Panc1 (cell line): ENCODE measurements at regions not wholly inside any gene's neighbourhood (a gene's known extent, or its start where the extent isn't known, plus 50 kb on each side); places are given as distances from the start of the nearest gene placed in this dataset.

Experiments used
- ATAC-seq: fragments of 200-7000 bp; cut with Tn5 transposase; 2 replicates; pipeline ENCODE4 v1.9.1; 2020; ENCODE audit warnings: mild to moderate bottlenecking, moderate library complexity
- BruUV-seq: library from RNA; stranded (reverse); fragments of 400-500 nt; replicated peaks from 2 replicates; lab custom pipeline; 2021; lab: Mats Ljungman, UMichigan
- CTCF ChIA-PET: fragments of 300-600 bp; sonication (Branson Sonifier 250); formaldehyde crosslinking; loops from one replicate; lab custom pipeline; 2022; ENCODE audit warnings: antibody characterized with exemption; lab: Charles Lee
- POLR2A ChIA-PET: fragments of 300-600 bp; sonication (Branson Sonifier 250); formaldehyde crosslinking; loops from one replicate; lab custom pipeline; 2022; ENCODE audit warnings: antibody characterized with exemption; lab: Charles Lee
- DNase-seq: peaks from one replicate; pipeline ENCODE4 v3.0.0-alpha.2; 2010; ENCODE audit warnings: low read depth, low spot score
- H3K27ac ChIP-seq: 2 replicates; pipeline ENCODE4 v1.5.1; 2011; ENCODE audit warnings: mild to moderate bottlenecking, low read length, inconsistent platforms
- H3K27me3 ChIP-seq: fragments of 200-500 bp; sonication (Bioruptor generic); 2 replicates; pipeline ENCODE4 v1.6.0; 2014; ENCODE audit warnings: low read length, inconsistent platforms; ENCODE audit not compliant: control insufficient read depth, insufficient read depth
- H3K36me3 ChIP-seq: fragments of 200-500 bp; sonication (Bioruptor generic); 2 replicates; pipeline ENCODE4 v1.5.1; 2014; ENCODE audit warnings: inconsistent platforms, mild to moderate bottlenecking, low read length, moderate library complexity; ENCODE audit not compliant: control insufficient read depth, insufficient read depth
- H3K4me1 ChIP-seq: 2 replicates; pipeline ENCODE4 v1.5.1; 2011; ENCODE audit warnings: inconsistent platforms, mild to moderate bottlenecking, low read length, moderate library complexity; ENCODE audit not compliant: control insufficient read depth, insufficient read depth
- H3K4me3 ChIP-seq, 2 experiments: 2 replicates each; pipeline ENCODE4 v1.5.1; 2011 to 2012; ENCODE audit warnings: low read depth in 2 of 2, low read length in 2 of 2, mild to moderate bottlenecking in 2 of 2, inconsistent platforms in 1 of 2, moderate library complexity in 1 of 2
- H3K9me3 ChIP-seq: fragments of 200-500 bp; sonication (Bioruptor generic); 2 replicates; pipeline ENCODE4 v1.5.1; 2014; ENCODE audit warnings: low read depth, mild to moderate bottlenecking, inconsistent platforms, low read length, moderate library complexity; ENCODE audit not compliant: control insufficient read depth, insufficient read depth
- POLR2AphosphoS5 ChIP-seq: IDR thresholded peaks from 2 replicates; pipeline ENCODE4 v1.6.1; 2012; ENCODE audit warnings: mild to moderate bottlenecking, low read depth, low read length, moderate library complexity
- SIN3A ChIP-seq: IDR thresholded peaks from 2 replicates; pipeline ENCODE4 v1.6.1; 2012; ENCODE audit warnings: low read depth, mild to moderate bottlenecking, low read length, moderate library complexity, borderline replicate concordance; ENCODE audit not compliant: insufficient read depth
- TCF7L2 ChIP-seq: IDR thresholded peaks from 2 replicates; pipeline ENCODE4 v1.6.1; 2011; ENCODE audit warnings: mild to moderate bottlenecking, low read depth, low read length, inconsistent platforms
- in situ Hi-C: cut with HindIII; loops from 2 replicates; pipeline ENCODE4 v1.10.0; 2016; ENCODE audit warnings: low sequenced_read_pairs, low pct_unique_long_range_greater_than_20kb
- intact Hi-C: fragments of 100-400 bp; cut with micrococcal nuclease; formaldehyde crosslinking; loops from one replicate; pipeline ENCODE4 v1.10.0; 2022; ENCODE audit not compliant: unreplicated experiment
- TF ChIP-seq, protein P1 (sequence below): fragments of 450-650 bp; IDR thresholded peaks from 2 replicates; pipeline ENCODE4 v1.5.1; 2017; ENCODE audit warnings: mild to moderate bottlenecking
- TF ChIP-seq, protein P2 (sequence below), 2 experiments: IDR thresholded peaks; 2 replicates each; pipeline ENCODE4 v1.6.1; 2011 to 2012; ENCODE audit warnings: low read depth in 2 of 2, control low read depth in 1 of 2, low read length in 1 of 2, mild to moderate bottlenecking in 1 of 2, moderate library complexity in 1 of 2; ENCODE audit not compliant: insufficient read depth in 1 of 2

GRCh38 chr2:41399437-41400087 is 648.3 kb upstream of the PKDCC start:
- in situ Hi-C loops (no loop called here), intact Hi-C loops (no loop called here)
- no peak for TF ChIP-seq TCF7L2
- TF ChIP-seq, protein P1, sequence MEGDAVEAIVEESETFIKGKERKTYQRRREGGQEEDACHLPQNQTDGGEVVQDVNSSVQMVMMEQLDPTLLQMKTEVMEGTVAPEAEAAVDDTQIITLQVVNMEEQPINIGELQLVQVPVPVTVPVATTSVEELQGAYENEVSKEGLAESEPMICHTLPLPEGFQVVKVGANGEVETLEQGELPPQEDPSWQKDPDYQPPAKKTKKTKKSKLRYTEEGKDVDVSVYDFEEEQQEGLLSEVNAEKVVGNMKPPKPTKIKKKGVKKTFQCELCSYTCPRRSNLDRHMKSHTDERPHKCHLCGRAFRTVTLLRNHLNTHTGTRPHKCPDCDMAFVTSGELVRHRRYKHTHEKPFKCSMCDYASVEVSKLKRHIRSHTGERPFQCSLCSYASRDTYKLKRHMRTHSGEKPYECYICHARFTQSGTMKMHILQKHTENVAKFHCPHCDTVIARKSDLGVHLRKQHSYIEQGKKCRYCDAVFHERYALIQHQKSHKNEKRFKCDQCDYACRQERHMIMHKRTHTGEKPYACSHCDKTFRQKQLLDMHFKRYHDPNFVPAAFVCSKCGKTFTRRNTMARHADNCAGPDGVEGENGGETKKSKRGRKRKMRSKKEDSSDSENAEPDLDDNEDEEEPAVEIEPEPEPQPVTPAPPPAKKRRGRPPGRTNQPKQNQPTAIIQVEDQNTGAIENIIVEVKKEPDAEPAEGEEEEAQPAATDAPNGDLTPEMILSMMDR: no peak
- no peak for TF ChIP-seq SIN3A
- TF ChIP-seq, protein P2, sequence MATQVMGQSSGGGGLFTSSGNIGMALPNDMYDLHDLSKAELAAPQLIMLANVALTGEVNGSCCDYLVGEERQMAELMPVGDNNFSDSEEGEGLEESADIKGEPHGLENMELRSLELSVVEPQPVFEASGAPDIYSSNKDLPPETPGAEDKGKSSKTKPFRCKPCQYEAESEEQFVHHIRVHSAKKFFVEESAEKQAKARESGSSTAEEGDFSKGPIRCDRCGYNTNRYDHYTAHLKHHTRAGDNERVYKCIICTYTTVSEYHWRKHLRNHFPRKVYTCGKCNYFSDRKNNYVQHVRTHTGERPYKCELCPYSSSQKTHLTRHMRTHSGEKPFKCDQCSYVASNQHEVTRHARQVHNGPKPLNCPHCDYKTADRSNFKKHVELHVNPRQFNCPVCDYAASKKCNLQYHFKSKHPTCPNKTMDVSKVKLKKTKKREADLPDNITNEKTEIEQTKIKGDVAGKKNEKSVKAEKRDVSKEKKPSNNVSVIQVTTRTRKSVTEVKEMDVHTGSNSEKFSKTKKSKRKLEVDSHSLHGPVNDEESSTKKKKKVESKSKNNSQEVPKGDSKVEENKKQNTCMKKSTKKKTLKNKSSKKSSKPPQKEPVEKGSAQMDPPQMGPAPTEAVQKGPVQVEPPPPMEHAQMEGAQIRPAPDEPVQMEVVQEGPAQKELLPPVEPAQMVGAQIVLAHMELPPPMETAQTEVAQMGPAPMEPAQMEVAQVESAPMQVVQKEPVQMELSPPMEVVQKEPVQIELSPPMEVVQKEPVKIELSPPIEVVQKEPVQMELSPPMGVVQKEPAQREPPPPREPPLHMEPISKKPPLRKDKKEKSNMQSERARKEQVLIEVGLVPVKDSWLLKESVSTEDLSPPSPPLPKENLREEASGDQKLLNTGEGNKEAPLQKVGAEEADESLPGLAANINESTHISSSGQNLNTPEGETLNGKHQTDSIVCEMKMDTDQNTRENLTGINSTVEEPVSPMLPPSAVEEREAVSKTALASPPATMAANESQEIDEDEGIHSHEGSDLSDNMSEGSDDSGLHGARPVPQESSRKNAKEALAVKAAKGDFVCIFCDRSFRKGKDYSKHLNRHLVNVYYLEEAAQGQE (IDR thresholded peaks at IDR 0.05; ENCODE audit: insufficient read depth in 1 of 2, low read depth in 2 of 2, low read length in 1 of 2): no peak
- TF ChIP-seq POLR2AphosphoS5: no peak
- Histone ChIP-seq H3K27me3 (no peaks in the 10 kb centered on the region), H3K9me3 (no peaks in the 10 kb centered on the region), H3K36me3 (no peaks in the 10 kb centered on the region), H3K4me3 (no peak overlapping the region), H3K27ac (no peak overlapping the region), H3K4me1 (no peaks in the 10 kb centered on the region)
- DNase-seq (no peak), ATAC-seq (no peak)
- POLR2A ChIA-PET: interaction anchor here (0.6 kb wide), 1 partner anchor 116 kb away, joined by 3 read pairs; no protein-coding TSS in a partner anchor
- CTCF ChIA-PET: no interaction called here
- no TSS peak for BruUV-seq

- in situ Hi-C loops: no loop called here
- DNase-seq: no peak
Observed at GRCh38 chr2:41400088-41400665, 647.6 kb upstream of the PKDCC start.

More at GRCh38 chr2:41400088-41400665, 647.6 kb upstream of the PKDCC start:
- POLR2A ChIA-PET: no interaction called here
- Histone ChIP-seq H3K36me3 (no peaks in the 10 kb centered on the region), H3K9me3 (no peaks in the 10 kb centered on the region), H3K4me1 (no peaks in the 10 kb centered on the region), H3K27me3 (no peaks in the 10 kb centered on the region), H3K4me3 (no peak overlapping the region), H3K27ac (no peak overlapping the region)
- intact Hi-C loops: no loop called here
- TF ChIP-seq, protein P1: peak; percentile 23; the same call in 1 of the 2 replicates
- TF ChIP-seq SIN3A: no peak
- no peak for ATAC-seq
- CTCF ChIA-PET: interaction anchor here (0.6 kb wide), 4 partner anchors 14 to 489 kb away, joined by 3 to 5 read pairs (median 4); no protein-coding TSS in a partner anchor
- no TSS peak for BruUV-seq
